Upper lobe of left lung (tissue), 6 donors: ENCODE measurements at regions not wholly inside any gene's neighbourhood (a gene's known extent, or its start where the extent isn't known, plus 50 kb on each side); places are given as distances from the start of the nearest gene placed in this dataset.
A peak's percentile ranks its signal among the peaks of the same experiment; 100 is the strongest.
"Not testable (repeated sequence)": the region's sequence is repeated elsewhere in the genome, so short reads cannot be mapped to it uniquely, and the experiment has no call there.

ENCODE experiments used
- ATAC-seq, 2 donors: fragments of 200-7000 bp; cut with Tn5 transposase; one replicate each; pipeline ENCODE4 v1.9.1; 2022; ENCODE audit warnings: mild to moderate bottlenecking in 2 of 2, moderate library complexity in 2 of 2; ENCODE audit not compliant: low FRiP score in 2 of 2
- DNase-seq, 2 donors: peaks; one replicate each; pipeline ENCODE4 v3.0.0-alpha.2; 2019 to 2020
- H3K27ac ChIP-seq, 4 donors: fragments of 200-600 bp; sonication (generic); one replicate each; pipeline ENCODE4 v1.5.1; 2016 to 2019
- H3K27me3 ChIP-seq, 4 donors: fragments of 200-600 bp; sonication (generic); one replicate each; pipeline ENCODE4 v1.5.1; 2017 to 2019
- H3K36me3 ChIP-seq, 4 donors: fragments of 200-600 bp; sonication (generic); one replicate each; pipeline ENCODE4 v1.5.1; 2016 to 2019
- H3K4me1 ChIP-seq, 4 donors: fragments of 200-600 bp; sonication (generic); one replicate each; pipeline ENCODE4 v1.5.1; 2018 to 2019
- H3K4me3 ChIP-seq, 4 donors: fragments of 200-600 bp; sonication (generic); one replicate each; pipeline ENCODE4 v1.5.1; 2017 to 2019; ENCODE audit warnings: mild to moderate bottlenecking in 2 of 4, moderate library complexity in 1 of 4
- H3K9me3 ChIP-seq, 4 donors: fragments of 200-600 bp; sonication (generic); one replicate each; pipeline ENCODE4 v1.5.1; 2018 to 2019
- CTCF ChIP-seq, 6 experiments: fragments of 450-650 bp in 4 of 6; fragments of 200-600 bp in 2 of 6; sonication (generic) in 2 of 6; IDR thresholded peaks; one replicate each; pipeline ENCODE4 v1.5.1; 2016 to 2019; ENCODE audit warnings: antibody characterized with exemption in 6 of 6
- EP300 ChIP-seq, 4 donors: sonication (generic); formaldehyde crosslinking; IDR thresholded peaks; one replicate each; pipeline ENCODE4 v1.5.1; 2017; ENCODE audit warnings: antibody characterized with exemption in 4 of 4, control low read depth in 2 of 4
- POLR2A ChIP-seq, 4 donors: fragments of 450-650 bp; IDR thresholded peaks; one replicate each; pipeline ENCODE4 v1.5.1; 2016 to 2017; ENCODE audit warnings: antibody characterized with exemption in 4 of 4, mild to moderate bottlenecking in 2 of 4
- POLR2AphosphoS5 ChIP-seq, 2 donors: sonication (generic); formaldehyde crosslinking; IDR thresholded peaks; one replicate each; pipeline ENCODE4 v1.5.1; 2017; ENCODE audit warnings: antibody characterized with exemption in 2 of 2
- WGBS, 2 donors: methylation state at CpG; one replicate each; pipeline ENCODE4 v1.1.5; 2017 to 2018; 5-methylcytosine and 5-hydroxymethylcytosine counted together
- donor health status: DM: no; HTN: no; CAD: no; lungs with moderate emphysema.
- donor health status: DM: no; HTN: yes; CAD: no; lungs with severe emphysema.

DNA sequence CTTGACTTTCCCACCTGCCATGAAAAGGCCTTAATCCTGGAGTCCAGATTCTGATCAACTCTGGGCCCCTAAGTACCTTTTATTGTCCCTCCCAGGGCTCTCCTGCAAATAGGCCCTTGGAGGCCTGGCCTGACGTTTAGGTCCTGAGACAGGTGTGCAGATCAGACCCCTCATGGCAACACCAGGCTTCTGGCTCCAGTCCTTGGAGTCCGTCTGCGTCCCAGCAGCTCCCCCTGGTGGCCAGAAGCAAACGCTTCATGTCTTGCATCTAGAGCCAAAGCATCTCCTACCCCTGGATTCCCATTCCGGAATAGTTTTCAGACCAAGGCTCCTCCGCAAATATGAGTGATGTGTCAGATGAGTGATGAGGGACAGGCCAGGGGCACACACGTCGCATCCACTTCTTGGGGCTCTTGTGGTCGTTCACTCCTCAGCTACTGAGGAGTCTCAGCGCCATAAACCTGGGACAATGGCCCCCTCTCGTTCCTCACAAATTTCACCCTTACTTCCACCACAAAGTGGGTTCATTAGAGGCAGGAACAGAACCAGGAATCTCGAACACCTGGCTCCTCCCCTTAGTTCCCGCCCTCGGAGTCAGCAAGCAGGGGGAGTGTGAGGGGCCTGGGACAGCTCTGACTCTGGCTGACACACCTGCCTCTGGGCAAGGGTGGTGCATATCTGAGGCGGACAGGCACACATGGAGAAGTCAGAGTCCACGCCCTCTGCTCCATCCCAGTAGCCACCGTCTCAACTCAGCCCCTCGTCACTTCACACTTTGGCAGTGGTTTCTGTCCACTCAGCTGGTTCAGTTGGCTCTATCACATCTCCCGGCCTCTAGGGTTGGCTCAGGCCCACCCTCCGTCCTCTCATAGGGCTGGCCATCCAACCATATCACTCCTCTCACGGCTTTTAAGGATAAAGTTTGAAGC lies 77.9 kb upstream of the PWP1 start:
- no peak overlapping the region for H3K4me3 ChIP-seq
- peak; percentile 68 to 78 for ATAC-seq
- H3K27me3 ChIP-seq: no peaks in the 10 kb centered on the region
- TF ChIP-seq POLR2AphosphoS5 (IDR thresholded peaks at IDR 0.05) (no peak), POLR2A (IDR thresholded peaks at IDR 0.05) (no peak), EP300 (IDR thresholded peaks at IDR 0.05) (no peak), CTCF (IDR thresholded peaks at IDR 0.05) (peak; percentile 66 to 87 (median 82))
- 37 to 39% methylated on average over 18 to 21 of the region's 21 CpGs for WGBS, 2 donors
- H3K9me3 ChIP-seq: no peaks in the 10 kb centered on the region
- H3K4me1 ChIP-seq: no peaks in the 10 kb centered on the region
- no peaks in the 10 kb centered on the region for H3K36me3 ChIP-seq
- H3K27ac ChIP-seq: no peak overlapping the region
- peak in 1 of 2 donors; percentile 79 for DNase-seq

DNA sequence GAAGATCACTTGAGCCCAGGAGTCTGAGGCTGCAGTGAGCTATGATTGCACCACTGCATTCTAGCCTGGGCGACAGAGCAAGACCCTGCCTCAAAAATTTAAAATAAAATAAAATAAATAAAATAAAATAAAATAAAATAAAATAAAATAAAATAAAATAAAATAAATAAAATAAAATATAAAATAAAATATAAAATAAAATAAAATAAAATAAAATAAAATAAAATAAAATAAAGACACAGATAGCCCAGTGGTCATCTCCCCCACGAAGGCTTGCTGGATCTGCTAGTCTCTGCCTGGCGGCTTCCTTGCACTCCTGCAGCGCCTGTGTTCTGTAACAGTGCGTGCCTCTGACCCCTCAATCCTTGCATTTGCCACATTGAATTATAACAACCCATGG lies 76.8 kb upstream of the PWP1 start:
- not testable (repeated sequence) for ATAC-seq, H3K27me3 ChIP-seq, H3K36me3 ChIP-seq, H3K9me3 ChIP-seq, H3K4me1 ChIP-seq, H3K27ac ChIP-seq, DNase-seq, H3K4me3 ChIP-seq
- 88 to 92% methylated on average over 5 of the region's 5 CpGs for WGBS, 2 donors

DNA sequence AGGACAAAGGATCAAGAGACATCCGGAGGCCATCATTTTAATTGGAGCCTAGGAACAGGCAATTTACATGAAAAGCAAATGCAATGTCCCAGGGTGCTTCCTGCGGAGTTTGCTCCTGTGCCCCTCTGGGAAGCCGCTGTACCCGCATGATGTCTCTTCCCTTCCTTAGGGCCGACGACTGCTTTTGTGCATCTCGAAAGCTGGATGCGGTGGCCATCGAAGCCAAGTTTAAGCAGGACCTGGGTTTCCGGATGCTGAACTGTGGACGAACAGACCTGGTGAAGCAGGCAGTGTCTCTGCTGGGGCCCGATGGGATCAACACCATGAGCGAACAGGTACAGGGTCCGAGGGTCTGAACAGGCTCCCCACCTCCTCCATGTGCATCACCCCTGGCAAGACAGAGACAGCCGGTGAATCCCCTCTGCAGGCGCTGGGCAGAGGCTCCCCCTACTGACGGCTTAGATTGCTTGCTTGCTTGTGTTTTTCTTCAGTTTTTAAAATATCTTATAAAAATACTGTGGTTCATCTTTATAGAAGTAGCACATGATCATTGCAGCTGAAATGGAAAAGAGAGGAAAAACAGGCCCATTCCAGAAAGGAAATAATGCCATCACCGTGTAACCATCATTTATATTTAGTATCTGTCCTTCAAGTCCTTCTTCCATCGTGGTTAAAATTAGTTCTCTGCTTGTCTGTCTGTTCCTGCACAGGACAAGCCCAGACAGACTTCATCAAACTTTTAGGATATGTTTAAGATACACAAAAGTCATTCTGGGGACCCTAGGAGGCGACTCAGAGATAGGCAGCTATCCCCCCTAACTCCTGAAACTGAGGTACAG lies 75.4 kb upstream of the PWP1 start:
- H3K36me3 ChIP-seq: no peaks in the 10 kb centered on the region
- H3K9me3 ChIP-seq: no peaks in the 10 kb centered on the region
- ATAC-seq (no peak), DNase-seq (no peak)
- H3K27ac ChIP-seq: no peak overlapping the region
- WGBS, 2 donors: 65 to 66% methylated on average over 19 to 20 of the region's 20 CpGs
- H3K27me3 ChIP-seq: no peaks in the 10 kb centered on the region
- H3K4me3 ChIP-seq: no peak overlapping the region
- TF ChIP-seq CTCF (IDR thresholded peaks at IDR 0.05) (peak in 3 of 6 experiments; percentile 5 to 15 (median 6)), POLR2A (IDR thresholded peaks at IDR 0.05) (no peak)
- H3K4me1 ChIP-seq: no peaks in the 10 kb centered on the region

- WGBS, 2 donors: 67 to 68% methylated on average over 17 to 19 of the region's 19 CpGs
Observed at GRCh38 chr12:107612508-107612907, 73.1 kb upstream of the PWP1 start.

More at GRCh38 chr12:107612508-107612907, 73.1 kb upstream of the PWP1 start:
- Histone ChIP-seq H3K27me3 (no peaks in the 10 kb centered on the region), H3K4me1 (no peaks in the 10 kb centered on the region), H3K4me3 (no peak overlapping the region), H3K36me3 (no peaks in the 10 kb centered on the region), H3K9me3 (no peaks in the 10 kb centered on the region), H3K27ac (no peak overlapping the region)
- DNase-seq (peak in 1 of 2 donors; percentile 46), ATAC-seq (no peak)
- TF ChIP-seq EP300 (IDR thresholded peaks at IDR 0.05): no peak
- TF ChIP-seq POLR2A (IDR thresholded peaks at IDR 0.05): no peak
- no peak for TF ChIP-seq POLR2AphosphoS5 (IDR thresholded peaks at IDR 0.05)
- TF ChIP-seq CTCF (IDR thresholded peaks at IDR 0.05): no peak
